ENCODE measurements at regions not wholly inside any gene's neighbourhood (a gene's known extent, or its start where the extent isn't known, plus 50 kb on each side); places are given as distances from the start of the nearest gene placed in this dataset.

- TF ChIP-seq CTCF (IDR thresholded peaks at IDR 0.05) (no peak), EZH2 (IDR thresholded peaks at IDR 0.05; ENCODE audit: borderline replicate concordance, insufficient read depth, low read depth, low read length, poor library complexity, severe bottlenecking) (no peak)
Observed at GRCh38 chr22:22820076-22820475, 67.5 kb upstream of the IGLL5 start.
